Fibroblast of skin of right biceps (primary cell): ENCODE measurements at regions not wholly inside any gene's neighbourhood (a gene's known extent, or its start where the extent isn't known, plus 50 kb on each side); places are given as distances from the start of the nearest gene placed in this dataset.

Source experiments
- DNase-seq: peaks from one replicate; pipeline ENCODE4 v3.0.0-alpha.2; 2013

- DNase-seq: peak; percentile 64
These were observed 101.7 kb upstream of the CASZ1 start for GRCh38 chr1:10897981-10898728.

- no peak for DNase-seq
These were observed 102.5 kb upstream of the CASZ1 start for GRCh38 chr1:10898921-10899320.

GRCh38 chr1:10899490-10900250 lies 103.2 kb upstream of the CASZ1 start:
- no peak for DNase-seq

GRCh38 chr1:10900251-10900651 lies 103.8 kb upstream of the CASZ1 start:
- no peak for DNase-seq

GRCh38 chr1:10900691-10901090 lies 104.2 kb upstream of the CASZ1 start:
- no peak for DNase-seq

GRCh38 chr1:10901091-10901890 lies 104.8 kb upstream of the CASZ1 start:
- no peak for DNase-seq

- DNase-seq: no peak
These were observed 105.7 kb upstream of the CASZ1 start for GRCh38 chr1:10901891-10902805.

GRCh38 chr1:10903421-10903820 lies 107.0 kb upstream of the CASZ1 start:
- no peak for DNase-seq

- DNase-seq: no peak
These were observed 107.4 kb upstream of the CASZ1 start for GRCh38 chr1:10903821-10904220.

- DNase-seq: no peak
These were observed 107.8 kb upstream of the TARDBP start for GRCh38 chr1:10904396-10905358.

GRCh38 chr1:10905841-10906655 lies 106.4 kb upstream of the TARDBP start:
- no peak for DNase-seq

GRCh38 chr1:10906866-10907519 lies 105.5 kb upstream of the TARDBP start:
- DNase-seq: no peak

- DNase-seq: no peak
These were observed 104.2 kb upstream of the TARDBP start for GRCh38 chr1:10908266-10908665.

GRCh38 chr1:10909697-10910680 lies 102.5 kb upstream of the TARDBP start:
- DNase-seq: peak; percentile 33

- no peak for DNase-seq
These were observed 101.6 kb upstream of the TARDBP start for GRCh38 chr1:10910681-10911489.

- DNase-seq: no peak
These were observed 100.8 kb upstream of the TARDBP start for GRCh38 chr1:10911490-10912166.

GRCh38 chr1:10912441-10912840 lies 100.0 kb upstream of the TARDBP start:
- DNase-seq: no peak
